ENCODE measurements at regions not wholly inside any gene's neighbourhood (a gene's known extent, or its start where the extent isn't known, plus 50 kb on each side); places are given as distances from the start of the nearest gene placed in this dataset.

DNA sequence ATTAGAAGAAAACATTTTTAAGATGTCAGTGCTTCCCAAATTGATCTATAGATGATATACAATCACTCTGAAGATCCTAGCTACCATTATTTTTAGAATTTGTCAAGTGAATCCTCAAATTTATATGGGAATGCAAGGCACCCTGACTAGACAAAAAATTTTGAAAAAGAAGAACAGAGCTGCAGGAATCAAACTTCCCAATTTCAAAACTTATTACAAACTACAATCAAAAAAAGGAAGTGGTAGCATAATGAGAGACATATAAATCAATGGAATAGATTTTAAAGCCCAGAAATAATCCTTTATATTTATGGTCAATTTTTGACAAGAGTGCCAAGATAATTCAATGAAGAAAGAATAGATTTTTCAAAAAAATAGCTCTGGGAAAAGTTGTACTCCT lies 198.3 kb upstream of the KCNJ16 start:
- intact Hi-C loops (cut with DNase I): no loop called here
- DNase-seq: no peak

DNA sequence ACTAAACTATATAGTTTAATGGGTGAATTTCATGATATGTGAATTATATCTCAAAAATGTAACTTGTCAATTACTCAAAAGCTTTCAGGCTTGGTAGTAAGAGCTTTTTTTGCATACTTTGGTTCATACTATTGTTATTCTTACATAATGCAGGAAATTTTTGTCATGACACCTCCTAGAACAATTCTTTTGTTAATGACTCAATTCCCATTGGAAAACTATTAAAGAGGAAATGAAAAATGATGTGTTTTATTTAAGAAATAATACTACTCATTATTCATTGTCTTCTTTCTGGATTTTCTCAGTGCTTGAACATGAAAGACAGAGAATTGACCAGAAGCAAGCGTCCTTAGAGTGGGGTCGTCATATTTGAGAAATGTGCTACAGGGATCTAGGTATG lies 196.4 kb upstream of the KCNJ16 start:
- WGBS, 3 donors: 92 to 95% (median 93%) methylated on average over 2 of the region's 2 CpGs
- Histone ChIP-seq H3K4me1 (ENCODE audit: insufficient read depth) (no peaks in the 10 kb centered on the region), H3K27me3 (no peaks in the 10 kb centered on the region), H3K9me3 (no peaks in the 10 kb centered on the region), H3K27ac (no peak overlapping the region), H3K36me3 (no peaks in the 10 kb centered on the region), H3K4me3 (no peak overlapping the region)
- intact Hi-C loops (cut with DNase I): no loop called here
- no peak for DNase-seq
- TF ChIP-seq POLR2A (IDR thresholded peaks at IDR 0.05) (no peak), EP300 (IDR thresholded peaks at IDR 0.05) (no peak)
- TF ChIP-seq, protein P1, sequence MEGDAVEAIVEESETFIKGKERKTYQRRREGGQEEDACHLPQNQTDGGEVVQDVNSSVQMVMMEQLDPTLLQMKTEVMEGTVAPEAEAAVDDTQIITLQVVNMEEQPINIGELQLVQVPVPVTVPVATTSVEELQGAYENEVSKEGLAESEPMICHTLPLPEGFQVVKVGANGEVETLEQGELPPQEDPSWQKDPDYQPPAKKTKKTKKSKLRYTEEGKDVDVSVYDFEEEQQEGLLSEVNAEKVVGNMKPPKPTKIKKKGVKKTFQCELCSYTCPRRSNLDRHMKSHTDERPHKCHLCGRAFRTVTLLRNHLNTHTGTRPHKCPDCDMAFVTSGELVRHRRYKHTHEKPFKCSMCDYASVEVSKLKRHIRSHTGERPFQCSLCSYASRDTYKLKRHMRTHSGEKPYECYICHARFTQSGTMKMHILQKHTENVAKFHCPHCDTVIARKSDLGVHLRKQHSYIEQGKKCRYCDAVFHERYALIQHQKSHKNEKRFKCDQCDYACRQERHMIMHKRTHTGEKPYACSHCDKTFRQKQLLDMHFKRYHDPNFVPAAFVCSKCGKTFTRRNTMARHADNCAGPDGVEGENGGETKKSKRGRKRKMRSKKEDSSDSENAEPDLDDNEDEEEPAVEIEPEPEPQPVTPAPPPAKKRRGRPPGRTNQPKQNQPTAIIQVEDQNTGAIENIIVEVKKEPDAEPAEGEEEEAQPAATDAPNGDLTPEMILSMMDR (IDR thresholded peaks at IDR 0.05): no peak

More for the DNA sequence above, 198.3 kb upstream of the KCNJ16 start:
- Histone ChIP-seq H3K27me3 (no peaks in the 10 kb centered on the region), H3K36me3 (no peaks in the 10 kb centered on the region), H3K4me3 (no peak overlapping the region), H3K27ac (no peak overlapping the region), H3K4me1 (ENCODE audit: insufficient read depth) (no peaks in the 10 kb centered on the region), H3K9me3 (no peaks in the 10 kb centered on the region)
- TF ChIP-seq POLR2A (IDR thresholded peaks at IDR 0.05) (no peak), EP300 (IDR thresholded peaks at IDR 0.05) (no peak)
- TF ChIP-seq, protein P1 (IDR thresholded peaks at IDR 0.05): no peak

- TF ChIP-seq EP300 (IDR thresholded peaks at IDR 0.05) (no peak), POLR2A (IDR thresholded peaks at IDR 0.05) (no peak)
- TF ChIP-seq, protein P1 (IDR thresholded peaks at IDR 0.05): no peak
- 66 to 87% (median 72%) methylated on average over 1 of the region's 1 CpG for WGBS, 3 donors
- Histone ChIP-seq H3K4me1 (ENCODE audit: insufficient read depth) (no peaks in the 10 kb centered on the region), H3K27ac (no peak overlapping the region), H3K27me3 (no peaks in the 10 kb centered on the region), H3K36me3 (no peaks in the 10 kb centered on the region), H3K9me3 (no peaks in the 10 kb centered on the region), H3K4me3 (no peak overlapping the region)
- DNase-seq: no peak
- intact Hi-C loops (cut with DNase I): no loop called here
These were observed 195.4 kb upstream of the KCNJ16 start for GRCh38 chr17:69879576-69879975.

DNA sequence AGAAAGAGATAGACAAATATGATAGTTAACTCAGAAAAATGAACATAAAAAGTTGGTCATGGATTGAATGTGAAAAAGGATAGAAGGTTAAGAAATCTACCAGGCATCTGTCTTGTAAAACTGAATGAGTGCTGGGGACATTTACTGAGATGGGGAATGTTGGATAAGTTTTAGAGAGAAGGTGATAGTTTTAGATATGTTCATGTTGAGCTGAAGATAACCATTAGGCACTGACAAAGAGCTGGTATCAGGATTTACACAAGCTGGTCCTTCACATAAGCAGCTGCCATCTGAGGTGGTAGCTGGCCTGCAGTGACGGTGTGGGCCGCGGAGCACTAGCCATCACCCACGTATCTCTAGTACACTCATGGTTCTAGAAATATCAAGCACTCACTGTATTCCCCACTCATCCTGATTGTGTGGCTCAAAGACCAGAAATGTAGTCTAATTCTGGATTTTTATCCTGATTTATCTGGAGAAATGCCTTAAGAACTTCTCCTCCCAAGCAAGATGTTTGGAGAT lies 194.4 kb upstream of the KCNJ16 start:
- 95 to 97% (median 97%) methylated on average over 4 of the region's 4 CpGs for WGBS, 3 donors
- H3K27me3 ChIP-seq: no peaks in the 10 kb centered on the region
- no peaks in the 10 kb centered on the region for H3K4me1 ChIP-seq (ENCODE audit: insufficient read depth)
- TF ChIP-seq POLR2A (IDR thresholded peaks at IDR 0.05) (no peak), EP300 (IDR thresholded peaks at IDR 0.05) (no peak)
- TF ChIP-seq, protein P1 (IDR thresholded peaks at IDR 0.05): no peak
- H3K9me3 ChIP-seq: no peaks in the 10 kb centered on the region
- intact Hi-C loops (cut with DNase I): no loop called here
- no peak overlapping the region for H3K4me3 ChIP-seq
- H3K27ac ChIP-seq: no peak overlapping the region
- H3K36me3 ChIP-seq: no peaks in the 10 kb centered on the region
- DNase-seq: no peak

Data from ovary (tissue), 7 donors.